NOMO-1 treated with DMSO at 0.1 percent for 48 hours (cell line): ENCODE measurements at regions not wholly inside any gene's neighbourhood (a gene's known extent, or its start where the extent isn't known, plus 50 kb on each side); places are given as distances from the start of the nearest gene placed in this dataset.
A peak's percentile ranks its signal among the peaks of the same experiment; 100 is the strongest.
"Not testable (repeated sequence)": the region's sequence is repeated elsewhere in the genome, so short reads cannot be mapped to it uniquely, and the experiment has no call there.

Experiments
- DNase-seq: peaks from one replicate; lab custom pipeline; 2025; ENCODE audit not compliant: unreplicated experiment; lab: John Stamatoyannopoulos, UW

GRCh38 chr2:8332646-8333045 lies 349.2 kb upstream of the ID2 start:
- no peak for DNase-seq

DNA sequence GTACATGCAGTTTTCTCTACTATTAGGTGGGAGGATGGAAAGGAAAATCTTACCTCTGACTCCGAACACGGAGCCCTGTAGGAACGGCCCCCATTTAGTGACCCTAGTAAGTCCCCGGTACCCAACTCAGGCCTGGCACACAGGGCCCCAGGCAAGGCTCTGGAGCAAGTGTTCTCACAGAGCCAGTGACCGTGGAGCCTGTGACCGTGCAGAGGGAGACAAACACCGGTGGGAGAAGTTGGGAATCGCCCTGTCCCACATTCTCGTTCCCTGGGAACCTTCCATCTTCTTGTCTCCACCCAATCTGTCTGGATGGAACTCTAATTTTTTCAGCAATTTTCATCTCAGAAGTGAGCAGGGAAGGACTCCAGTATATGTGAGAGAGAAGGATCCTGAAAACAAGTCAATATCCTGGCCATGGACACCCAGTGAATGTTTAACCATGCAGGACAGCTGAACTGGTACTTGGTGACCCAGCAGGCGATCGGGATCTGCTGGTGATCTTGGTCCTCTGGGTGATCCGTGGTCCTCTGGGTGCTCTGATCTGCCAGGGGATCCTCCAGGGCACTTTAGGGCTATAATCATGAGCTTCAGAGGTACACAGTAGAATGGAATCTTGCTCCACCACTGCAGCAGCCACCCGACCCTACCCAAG lies 348.6 kb upstream of the ID2 start:
- no peak for DNase-seq

DNA sequence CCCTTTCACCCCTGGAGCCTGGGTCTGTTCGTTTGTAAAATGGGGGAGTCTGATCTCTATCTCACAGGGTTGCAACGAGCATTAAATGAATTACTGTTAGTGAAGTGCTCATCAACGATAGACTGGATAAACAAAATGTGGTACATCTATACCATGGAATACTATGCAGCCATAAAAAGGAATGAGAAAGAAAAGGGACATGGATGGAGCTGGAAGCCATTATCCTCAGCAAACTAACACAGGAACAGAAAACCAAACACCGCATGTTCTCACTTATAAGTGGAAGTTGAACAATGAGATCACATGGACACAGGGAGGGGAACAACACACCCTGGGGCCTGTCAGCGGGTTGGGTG lies 348.0 kb upstream of the ID2 start:
- DNase-seq = not testable (repeated sequence)

- peak; percentile 83 for DNase-seq
Measured at GRCh38 chr2:8334866-8335325, 347.0 kb upstream of the ID2 start.

DNA sequence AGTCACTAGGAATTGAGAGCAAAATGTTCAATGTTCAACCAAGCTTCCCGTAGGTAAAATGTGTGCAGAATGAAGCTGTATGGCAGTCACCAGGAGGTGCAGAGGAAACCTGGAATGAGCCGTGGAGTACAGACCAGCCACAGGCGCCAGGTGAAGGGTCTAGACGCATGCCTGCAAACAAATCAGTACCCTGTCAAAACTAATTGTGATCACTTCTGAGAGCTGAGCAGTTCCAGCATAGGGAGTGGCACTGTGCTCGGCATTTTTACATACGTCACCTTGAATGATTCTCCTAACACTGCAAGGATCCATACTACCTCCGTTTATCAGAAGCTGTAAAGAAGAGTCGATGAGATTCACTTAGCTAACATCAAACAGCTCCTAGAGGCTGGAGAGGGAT lies 346.1 kb upstream of the ID2 start:
- no peak for DNase-seq

- peak; percentile 67 for DNase-seq
Measured at GRCh38 chr2:8337321-8337720, 344.5 kb upstream of the ID2 start.

GRCh38 chr2:8342407-8342806 lies 339.4 kb upstream of the ID2 start:
- DNase-seq = no peak

- no peak for DNase-seq
Measured at GRCh38 chr2:8343031-8343430, 338.8 kb upstream of the ID2 start.

GRCh38 chr2:8344144-8345097 lies 337.4 kb upstream of the ID2 start:
- DNase-seq = no peak

- DNase-seq = no peak
Measured at GRCh38 chr2:8345200-8345599, 336.7 kb upstream of the ID2 start.

DNA sequence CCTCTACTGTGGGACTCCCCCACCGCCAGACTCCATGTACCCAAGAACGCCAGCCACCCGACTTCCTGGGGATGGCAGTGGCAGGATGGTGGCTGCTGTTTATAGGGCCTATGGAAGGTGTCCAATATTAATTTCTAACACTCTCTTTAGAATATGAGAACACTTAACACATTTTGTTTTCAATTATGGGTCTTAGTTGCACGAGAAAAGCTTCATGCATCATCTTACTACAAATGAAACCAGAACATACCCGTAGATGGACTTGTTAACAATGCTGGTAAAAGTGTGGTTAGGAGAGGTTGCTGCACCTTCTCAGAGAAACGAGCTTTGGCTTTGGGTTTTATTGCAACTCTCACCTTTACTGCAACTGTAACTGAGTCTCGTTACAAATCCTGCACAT lies 335.6 kb upstream of the ID2 start:
- no peak for DNase-seq

GRCh38 chr2:8346706-8347430 lies 335.0 kb upstream of the ID2 start:
- no peak for DNase-seq

GRCh38 chr2:8348911-8349310 lies 332.9 kb upstream of the ID2 start:
- not testable (repeated sequence) for DNase-seq

DNA sequence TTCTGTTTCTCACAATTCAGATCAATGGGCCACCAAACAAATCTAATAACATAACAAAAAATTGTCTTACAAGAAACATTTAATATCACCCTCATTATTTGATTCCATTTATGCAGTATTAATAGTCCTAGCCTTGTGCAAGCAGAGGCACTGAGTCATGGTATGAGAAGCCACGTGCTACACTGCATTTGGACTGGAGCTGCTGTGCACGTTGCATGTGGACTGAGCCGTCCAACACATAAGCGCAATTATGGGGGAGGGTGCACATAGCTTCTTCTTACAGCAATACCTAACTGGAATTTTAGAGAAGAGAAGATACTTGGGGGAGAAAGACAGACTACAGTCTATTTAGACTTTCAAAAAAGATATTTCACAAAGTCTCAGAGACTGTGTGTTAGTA lies 329.6 kb upstream of the ID2 start:
- peak; percentile 19 for DNase-seq

DNA sequence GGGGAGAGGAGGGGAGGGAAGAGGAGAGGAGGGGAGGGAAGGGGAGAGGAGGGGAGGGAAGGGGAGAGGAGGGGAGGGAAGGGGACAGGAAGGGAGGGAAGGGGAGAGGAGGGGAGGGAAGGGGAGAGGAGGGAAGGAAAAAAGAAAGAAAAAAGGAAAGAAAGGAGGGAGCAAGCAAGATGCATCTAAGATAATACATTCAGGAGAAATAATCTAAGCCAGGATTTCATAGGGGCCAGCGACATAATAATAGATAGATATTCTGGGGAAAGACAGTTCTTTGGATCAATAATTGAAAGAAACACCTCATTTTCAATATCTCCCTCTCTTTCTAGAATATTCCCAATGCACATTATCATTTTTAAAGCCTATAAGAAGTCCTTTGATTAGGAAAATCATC lies 328.9 kb upstream of the ID2 start:
- no peak for DNase-seq

DNA sequence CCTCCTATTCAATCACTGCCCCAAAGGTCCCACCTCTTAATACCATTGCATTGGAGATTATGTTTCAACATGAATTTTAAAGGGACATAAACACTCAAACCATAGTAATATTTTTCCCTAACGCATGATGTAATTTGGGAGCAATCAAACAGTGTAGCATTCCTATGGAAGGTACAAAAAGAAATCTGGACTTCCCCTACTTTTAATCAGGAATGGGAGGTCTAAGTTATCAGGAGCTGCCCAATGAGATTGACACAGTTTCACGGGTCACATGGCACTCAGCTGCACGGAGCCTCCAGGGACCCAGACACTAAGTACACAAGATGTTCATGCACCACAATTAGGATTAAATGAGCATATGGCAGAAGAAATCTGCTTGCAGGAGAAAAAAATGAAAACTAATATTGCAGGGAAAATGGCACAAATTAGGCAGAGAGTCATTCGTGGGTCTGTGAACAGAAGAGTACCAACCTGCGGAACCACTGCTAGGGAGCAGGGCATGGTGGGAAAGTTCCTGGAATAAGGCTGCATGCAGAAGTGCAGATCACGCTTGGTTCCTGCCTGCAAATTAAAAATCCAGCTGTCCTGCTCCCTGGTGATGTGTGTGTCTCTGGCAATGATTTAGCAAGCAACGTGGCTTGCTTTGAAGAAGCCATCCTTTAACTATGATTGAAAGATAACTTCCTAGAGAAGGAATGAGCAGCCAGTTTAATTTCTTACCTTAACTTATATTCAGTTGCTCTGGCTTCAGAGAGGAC lies 326.6 kb upstream of the ID2 start:
- DNase-seq = no peak

- peak; percentile 27 for DNase-seq
Measured at GRCh38 chr2:8357738-8358518, 323.9 kb upstream of the ID2 start.

- no peak for DNase-seq
Measured at GRCh38 chr2:8361930-8362329, 319.9 kb upstream of the ID2 start.

DNA sequence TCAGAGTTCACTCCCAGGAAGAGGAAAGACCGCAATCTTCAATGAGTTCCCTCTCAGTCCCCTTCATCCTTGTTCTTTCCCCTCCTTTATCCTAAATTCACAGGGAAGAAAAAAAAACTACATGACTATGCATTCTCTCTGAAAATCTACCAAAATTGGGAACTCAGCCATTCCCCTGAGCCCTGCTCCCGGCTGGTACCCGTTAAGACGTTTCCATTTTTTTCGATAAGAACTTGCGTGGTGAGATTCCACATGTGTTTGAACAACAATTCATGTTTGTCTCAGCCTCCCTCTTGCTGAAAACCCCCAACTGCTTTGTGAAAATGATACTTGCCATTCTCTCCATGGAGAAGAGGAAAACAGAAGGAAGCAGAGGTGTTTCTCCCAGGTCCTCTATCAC lies 318.7 kb upstream of the ID2 start:
- DNase-seq = no peak

DNA sequence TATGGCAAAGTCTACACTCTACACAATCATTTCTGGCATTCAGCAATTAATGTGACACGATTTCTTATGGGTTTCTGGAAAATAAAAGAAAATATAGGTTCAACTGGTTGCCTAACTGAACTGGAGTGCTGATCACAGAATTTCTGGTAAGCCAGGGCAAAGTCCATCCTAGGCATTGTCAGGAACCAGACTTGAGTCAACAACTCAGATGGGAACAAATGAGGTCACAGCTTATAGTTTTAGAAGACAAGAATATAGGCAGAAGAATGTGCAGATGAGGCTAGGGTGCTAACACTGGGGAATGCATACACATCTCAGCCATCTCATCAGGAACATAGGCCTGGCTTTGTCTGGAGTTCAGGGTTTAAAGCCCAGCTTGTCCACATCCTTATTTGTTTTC lies 317.2 kb upstream of the ID2 start:
- no peak for DNase-seq
